ENCODE measurements at regions not wholly inside any gene's neighbourhood (a gene's known extent, or its start where the extent isn't known, plus 50 kb on each side); places are given as distances from the start of the nearest gene placed in this dataset.

GRCh38 chr11:104652996-104653395 is 245.3 kb downstream of the CASP12 start:
- no peak for DNase-seq

GRCh38 chr11:104650234-104650633 is 248.0 kb downstream of the CASP12 start:
- DNase-seq = no peak

GRCh38 chr11:104649002-104649401 is 249.3 kb downstream of the CASP12 start:
- DNase-seq = no peak

GRCh38 chr11:104645261-104646222 is 252.7 kb downstream of the CASP12 start:
- DNase-seq = no peak

- no peak for DNase-seq
Observed at GRCh38 chr11:104637662-104638170, 260.5 kb downstream of the CASP12 start.

- no peak for DNase-seq
Observed at GRCh38 chr11:104633226-104633625, 265.0 kb downstream of the CASP12 start.

GRCh38 chr11:104630352-104630751 is 267.9 kb downstream of the CASP12 start:
- no peak for DNase-seq

- DNase-seq = no peak
Observed at GRCh38 chr11:104625246-104625645, 273.0 kb downstream of the CASP12 start.

- no peak for DNase-seq
Observed at GRCh38 chr11:104624021-104624420, 274.2 kb downstream of the CASP12 start.

- DNase-seq = peak; percentile 59
Observed at GRCh38 chr11:104623518-104623917, 274.7 kb downstream of the CASP12 start.

- no peak for DNase-seq
Observed at GRCh38 chr11:104620991-104621390, 277.3 kb downstream of the CASP12 start.

- no peak for DNase-seq
Observed at GRCh38 chr11:104619751-104620150, 278.5 kb downstream of the CASP12 start.

- DNase-seq = no peak
Observed at GRCh38 chr11:104618954-104619353, 279.3 kb downstream of the CASP12 start.

- no peak for DNase-seq
Observed at GRCh38 chr11:104614961-104615360, 283.3 kb downstream of the CASP12 start.

- DNase-seq = no peak
Observed at GRCh38 chr11:104614117-104614680, 284.1 kb downstream of the CASP12 start.

GRCh38 chr11:104610635-104611034 is 287.6 kb downstream of the CASP12 start:
- no peak for DNase-seq

GRCh38 chr11:104609311-104610085 is 288.8 kb downstream of the CASP12 start:
- peak; percentile 66 for DNase-seq

GRCh38 chr11:104602643-104603042 is 295.6 kb downstream of the CASP12 start:
- no peak for DNase-seq

GRCh38 chr11:104594228-104594958 is 303.9 kb downstream of the CASP12 start:
- DNase-seq = peak; percentile 39

- DNase-seq = no peak
Observed at GRCh38 chr11:104588970-104589369, 309.3 kb downstream of the CASP12 start.

GRCh38 chr11:104588446-104588845 is 309.8 kb downstream of the CASP12 start:
- no peak for DNase-seq

GRCh38 chr11:104584823-104585222 is 313.4 kb downstream of the CASP12 start:
- no peak for DNase-seq

- DNase-seq = no peak
Observed at GRCh38 chr11:104583857-104584256, 314.4 kb downstream of the CASP12 start.

All from kidney glomerular epithelial cell (primary cell).